Stomach (tissue), 8 donors: ENCODE measurements at regions not wholly inside any gene's neighbourhood (a gene's known extent, or its start where the extent isn't known, plus 50 kb on each side); places are given as distances from the start of the nearest gene placed in this dataset.

ENCODE experiments used
- DNase-seq, 2 donors: peaks; one replicate each; pipeline versions ENCODE4 v3.0.0 to v3.0.0-alpha.2; 2013 to 2019
- H3K27ac ChIP-seq, 5 donors: fragments of 200-600 bp in 4 of 5; sonication (generic) in 4 of 5; one replicate each; pipeline ENCODE4 v1.5.1; 2013 to 2019; ENCODE audit warnings: mild to moderate bottlenecking in 1 of 5, moderate library complexity in 1 of 5
- H3K27me3 ChIP-seq, 3 donors: fragments of 200-600 bp; sonication (generic); one replicate each; pipeline ENCODE4 v1.5.1; 2017 to 2019; ENCODE audit warnings: mixed run types in 1 of 3
- H3K36me3 ChIP-seq, 4 donors: fragments of 200-600 bp; sonication (generic); 1 replicate in 3 of 4; 2 replicates in 1 of 4; pipeline ENCODE4 v1.5.1; 2016 to 2019
- H3K4me1 ChIP-seq, 4 donors: fragments of 200-600 bp; sonication (generic); one replicate each; pipeline ENCODE4 v1.5.1; 2016 to 2019
- H3K4me3 ChIP-seq, 4 donors: fragments of 200-600 bp; sonication (generic) in 3 of 4; one replicate each; pipeline ENCODE4 v1.5.1; 2016 to 2019; ENCODE audit warnings: mild to moderate bottlenecking in 1 of 4
- H3K9me3 ChIP-seq, 4 donors: fragments of 200-600 bp; sonication (generic); one replicate each; pipeline ENCODE4 v1.5.1; 2016 to 2019
- EP300 ChIP-seq: sonication (generic); formaldehyde crosslinking; IDR thresholded peaks from one replicate; pipeline ENCODE4 v1.6.1; 2017; ENCODE audit warnings: antibody characterized with exemption
- POLR2A ChIP-seq, 4 donors: fragments of 450-650 bp; IDR thresholded peaks; one replicate each; pipeline ENCODE4 v1.6.1; 2016; ENCODE audit warnings: antibody characterized with exemption in 4 of 4, control low read depth in 2 of 4, mild to moderate bottlenecking in 1 of 4, moderate library complexity in 1 of 4
- POLR2AphosphoS5 ChIP-seq, 3 donors: sonication (generic); formaldehyde crosslinking; IDR thresholded peaks; one replicate each; pipeline ENCODE4 v1.6.1; 2016; ENCODE audit warnings: antibody characterized with exemption in 3 of 3
- WGBS, 5 donors: extraction: QIAGEN DNeasy Blood & Tissue Kit in 3 of 5; methylation state at CpG; one replicate each; pipeline versions ENCODE4 v1.1.5 to v1.1.7; 2013 to 2018; 5-methylcytosine and 5-hydroxymethylcytosine counted together
- intact Hi-C: fragments of 100-400 bp; cut with DNase I; formaldehyde crosslinking; loops from one replicate; pipeline ENCODE4 v1.15.1; 2023; ENCODE audit warnings: low total_unique reads
- TF ChIP-seq, protein P1 (sequence below), 7 experiments: fragments of 450-650 bp in 4 of 7; fragments of 200-600 bp in 3 of 7; sonication (generic) in 3 of 7; IDR thresholded peaks; one replicate each; pipeline ENCODE4 v1.5.1; 2016 to 2019; ENCODE audit warnings: antibody characterized with exemption in 7 of 7, control low read depth in 2 of 7, mild to moderate bottlenecking in 1 of 7
- donor health status: healthy with polysubstance abuse.
- donor health status: Bipolar disorder and iron deficiency.
- donor health status: healthy.

GRCh38 chr11:70867281-70868047 lies 384.9 kb downstream of the SHANK2 start:
- Histone ChIP-seq H3K27ac (no peak overlapping the region), H3K9me3 (no peaks in the 10 kb centered on the region), H3K36me3 (no peaks in the 10 kb centered on the region), H3K27me3 (no peaks in the 10 kb centered on the region), H3K4me3 (no peak overlapping the region), H3K4me1 (peaks cover 0 to 11% (median 5%) of the 10 kb centered on the region in 4 donors)
- TF ChIP-seq, protein P1, sequence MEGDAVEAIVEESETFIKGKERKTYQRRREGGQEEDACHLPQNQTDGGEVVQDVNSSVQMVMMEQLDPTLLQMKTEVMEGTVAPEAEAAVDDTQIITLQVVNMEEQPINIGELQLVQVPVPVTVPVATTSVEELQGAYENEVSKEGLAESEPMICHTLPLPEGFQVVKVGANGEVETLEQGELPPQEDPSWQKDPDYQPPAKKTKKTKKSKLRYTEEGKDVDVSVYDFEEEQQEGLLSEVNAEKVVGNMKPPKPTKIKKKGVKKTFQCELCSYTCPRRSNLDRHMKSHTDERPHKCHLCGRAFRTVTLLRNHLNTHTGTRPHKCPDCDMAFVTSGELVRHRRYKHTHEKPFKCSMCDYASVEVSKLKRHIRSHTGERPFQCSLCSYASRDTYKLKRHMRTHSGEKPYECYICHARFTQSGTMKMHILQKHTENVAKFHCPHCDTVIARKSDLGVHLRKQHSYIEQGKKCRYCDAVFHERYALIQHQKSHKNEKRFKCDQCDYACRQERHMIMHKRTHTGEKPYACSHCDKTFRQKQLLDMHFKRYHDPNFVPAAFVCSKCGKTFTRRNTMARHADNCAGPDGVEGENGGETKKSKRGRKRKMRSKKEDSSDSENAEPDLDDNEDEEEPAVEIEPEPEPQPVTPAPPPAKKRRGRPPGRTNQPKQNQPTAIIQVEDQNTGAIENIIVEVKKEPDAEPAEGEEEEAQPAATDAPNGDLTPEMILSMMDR (IDR thresholded peaks at IDR 0.05) = no peak
- TF ChIP-seq EP300 = no peak
- TF ChIP-seq POLR2A (IDR thresholded peaks at IDR 0.05) = no peak
- no peak for TF ChIP-seq POLR2AphosphoS5 (IDR thresholded peaks at IDR 0.05)
- no peak for DNase-seq
- 76 to 90% (median 87%) methylated on average over 25 of the region's 25 CpGs for WGBS, 5 donors
- intact Hi-C loops = no loop called here

DNA sequence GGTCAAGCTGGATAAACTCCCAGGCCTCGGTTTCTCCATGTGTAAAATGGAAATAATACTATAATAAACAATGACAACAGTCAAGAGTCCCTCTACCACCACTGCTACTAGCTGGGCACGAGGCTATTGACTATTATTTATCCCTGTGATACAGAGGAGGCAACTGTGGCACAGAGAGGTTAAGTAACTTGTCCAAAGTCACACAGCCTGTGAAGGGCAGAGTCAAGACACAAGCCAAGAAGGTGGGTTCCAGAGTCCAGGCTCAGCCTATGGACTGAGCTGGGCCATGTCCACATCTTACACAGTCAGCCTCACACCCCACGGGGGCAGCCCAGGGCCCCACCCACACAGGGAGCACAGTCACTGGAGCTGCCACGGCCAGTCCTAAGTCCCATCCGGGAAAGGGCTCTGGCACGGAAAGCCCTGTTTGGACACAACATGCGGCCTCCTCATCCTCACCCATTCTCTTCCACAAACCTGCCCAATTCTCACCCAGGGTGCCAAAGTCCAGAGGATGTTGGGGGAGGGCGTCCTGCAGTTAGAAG lies 384.0 kb downstream of the SHANK2 start:
- 88 to 93% (median 90%) methylated on average over 8 of the region's 8 CpGs for WGBS, 5 donors
- Histone ChIP-seq H3K9me3 (no peaks in the 10 kb centered on the region), H3K4me1 (peaks cover 0 to 18% (median 6%) of the 10 kb centered on the region in 4 donors), H3K27me3 (no peaks in the 10 kb centered on the region), H3K4me3 (no peak overlapping the region), H3K27ac (no peak overlapping the region), H3K36me3 (no peaks in the 10 kb centered on the region)
- no peak for DNase-seq
- intact Hi-C loops = no loop called here
- TF ChIP-seq EP300 (no peak), POLR2AphosphoS5 (IDR thresholded peaks at IDR 0.05) (no peak), POLR2A (IDR thresholded peaks at IDR 0.05) (no peak)
- TF ChIP-seq, protein P1 (IDR thresholded peaks at IDR 0.05) = no peak

DNA sequence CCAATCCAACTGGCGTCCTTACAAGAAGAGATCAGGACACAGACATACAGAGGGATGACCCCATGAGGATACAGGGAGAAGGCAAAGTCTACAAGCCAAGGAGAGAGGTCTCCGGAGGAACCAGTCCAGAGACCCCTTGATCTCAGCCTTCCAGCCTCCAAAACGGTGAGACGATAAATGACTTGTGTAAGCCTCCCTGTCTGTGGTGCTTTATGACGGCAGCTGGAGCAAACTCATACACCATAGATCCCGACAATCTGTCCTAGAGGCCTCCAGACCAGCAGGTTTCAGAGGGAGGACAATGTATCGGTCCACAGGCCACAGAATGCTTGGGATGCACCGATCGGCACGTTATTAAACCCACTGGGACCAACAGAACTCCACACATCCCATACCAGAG lies 383.3 kb downstream of the SHANK2 start:
- Histone ChIP-seq H3K9me3 (no peaks in the 10 kb centered on the region), H3K4me3 (no peak overlapping the region), H3K27me3 (no peaks in the 10 kb centered on the region), H3K4me1 (peaks cover 0 to 18% (median 6%) of the 10 kb centered on the region in 4 donors), H3K27ac (no peak overlapping the region), H3K36me3 (no peaks in the 10 kb centered on the region)
- TF ChIP-seq, protein P1 (IDR thresholded peaks at IDR 0.05) = no peak
- TF ChIP-seq POLR2AphosphoS5 (IDR thresholded peaks at IDR 0.05) (no peak), POLR2A (IDR thresholded peaks at IDR 0.05) (no peak), EP300 (no peak)
- 80 to 93% (median 90%) methylated on average over 6 to 10 of the region's 10 CpGs for WGBS, 5 donors
- no peak for DNase-seq
- intact Hi-C loops = no loop called here

GRCh38 chr11:70871881-70872280 lies 380.5 kb downstream of the SHANK2 start:
- Histone ChIP-seq H3K36me3 (no peaks in the 10 kb centered on the region), H3K9me3 (no peaks in the 10 kb centered on the region), H3K4me1 (peaks cover 0 to 18% (median 6%) of the 10 kb centered on the region in 4 donors), H3K27ac (peak overlapping the region in 1 of 5 donors; percentile 24), H3K4me3 (no peak overlapping the region), H3K27me3 (no peaks in the 10 kb centered on the region)
- intact Hi-C loops = no loop called here
- WGBS, 5 donors = 66 to 77% (median 74%) methylated on average over 12 of the region's 12 CpGs
- DNase-seq = peak in 1 of 2 donors; percentile 75
- peak in 2 of 3 donors; percentile 61 to 64 for TF ChIP-seq POLR2AphosphoS5 (IDR thresholded peaks at IDR 0.05)
- peak; percentile 46 for TF ChIP-seq EP300
- TF ChIP-seq POLR2A (IDR thresholded peaks at IDR 0.05) = no peak
